OCI-LY7 (cell line): ENCODE measurements at regions not wholly inside any gene's neighbourhood (a gene's known extent, or its start where the extent isn't known, plus 50 kb on each side); places are given as distances from the start of the nearest gene placed in this dataset.
"Not testable (repeated sequence)": the region's sequence is repeated elsewhere in the genome, so short reads cannot be mapped to it uniquely, and the experiment has no call there.

Experiments
- BruUV-seq: library from RNA; stranded (reverse); fragments of 400-500 nt; replicated peaks from 2 replicates; lab custom pipeline; 2021; lab: Mats Ljungman, UMichigan
- CTCF ChIA-PET: fragments of 300-600 bp; sonication (Branson Sonifier 250); formaldehyde crosslinking; loops from one replicate; lab custom pipeline; 2022; ENCODE audit warnings: antibody characterized with exemption; ENCODE audit not compliant: unreplicated experiment; lab: Charles Lee
- POLR2A ChIA-PET: fragments of 300-600 bp; sonication (Branson Sonifier 250); formaldehyde crosslinking; loops from one replicate; lab custom pipeline; 2022; ENCODE audit warnings: antibody characterized with exemption; lab: Charles Lee
- DNase-seq: peaks from one replicate; pipeline ENCODE4 v3.0.0-alpha.2; 2015; ENCODE audit warnings: low spot score
- H2AFZ ChIP-seq: fragments of 200-600 bp; sonication (generic), shearing (Covaris generic); 2 replicates; pipeline ENCODE4 v1.6.1; 2014; ENCODE audit warnings: mild to moderate bottlenecking, antibody characterized with exemption, low read length, moderate library complexity
- H3K27ac ChIP-seq: fragments of 200-600 bp; sonication (generic); 2 replicates; pipeline ENCODE4 v1.5.1; 2014; ENCODE audit warnings: mixed run types, low read depth, mild to moderate bottlenecking, moderate library complexity, low read length, inconsistent platforms; ENCODE audit not compliant: poor library complexity, severe bottlenecking
- H3K36me3 ChIP-seq: fragments of 200-600 bp; sonication (generic); 2 replicates; pipeline ENCODE4 v1.6.1; 2014; ENCODE audit warnings: mild to moderate bottlenecking, antibody characterized with exemption, low read length, moderate library complexity, mixed read lengths; ENCODE audit not compliant: insufficient read depth
- H3K4me1 ChIP-seq: fragments of 200-600 bp; sonication (generic); 2 replicates; pipeline ENCODE4 v1.5.1; 2014; ENCODE audit warnings: mild to moderate bottlenecking, low read length; ENCODE audit not compliant: insufficient read depth, poor library complexity, severe bottlenecking
- H3K4me2 ChIP-seq: fragments of 200-600 bp; sonication (generic); 2 replicates; pipeline ENCODE4 v1.6.1; 2014; ENCODE audit warnings: mild to moderate bottlenecking, low read length
- H3K4me3 ChIP-seq: fragments of 200-600 bp; sonication (generic); 2 replicates; pipeline ENCODE4 v1.5.1; 2014; ENCODE audit warnings: mild to moderate bottlenecking, low read depth, low read length; ENCODE audit not compliant: poor library complexity, severe bottlenecking
- H3K79me2 ChIP-seq: fragments of 200-600 bp; sonication (generic); 2 replicates; pipeline ENCODE4 v1.6.1; 2016; ENCODE audit warnings: low read depth, mild to moderate bottlenecking, low read length, moderate library complexity, mixed read lengths; ENCODE audit not compliant: insufficient read depth
- H3K9me2 ChIP-seq: fragments of 200-600 bp; sonication (generic); 2 replicates; pipeline ENCODE4 v1.6.1; 2016; ENCODE audit warnings: mild to moderate bottlenecking, low read length, mixed read lengths; ENCODE audit not compliant: insufficient read depth
- H3K9me3 ChIP-seq: fragments of 200-600 bp; sonication (generic); 2 replicates; pipeline ENCODE4 v1.6.1; 2014; ENCODE audit warnings: mild to moderate bottlenecking, mixed run types, low read length, mixed read lengths
- H4K20me1 ChIP-seq: fragments of 200-600 bp; sonication (generic); 2 replicates; pipeline ENCODE4 v1.6.1; 2014; ENCODE audit warnings: mild to moderate bottlenecking, antibody characterized with exemption, low read length, moderate library complexity, mixed read lengths; ENCODE audit not compliant: insufficient read depth
- CTCF ChIP-seq: fragments of 200-600 bp; sonication (generic); conservative IDR thresholded peaks from 2 replicates; pipeline ENCODE4 v1.5.1; 2014; ENCODE audit warnings: mild to moderate bottlenecking, antibody characterized with exemption, low read length, moderate library complexity, mixed read lengths
- EZH2phosphoT487 ChIP-seq: fragments of 200-600 bp; sonication (generic); IDR thresholded peaks from 2 replicates; pipeline ENCODE4 v1.6.1; 2018; ENCODE audit warnings: low read depth, borderline replicate concordance, mild to moderate bottlenecking, mixed run types, antibody characterized with exemption, low read length, moderate library complexity, mixed read lengths
- intact Hi-C: fragments of 100-400 bp; cut with micrococcal nuclease; formaldehyde crosslinking; loops from one replicate; pipeline ENCODE4 v1.10.0; 2022; ENCODE audit not compliant: unreplicated experiment

DNA sequence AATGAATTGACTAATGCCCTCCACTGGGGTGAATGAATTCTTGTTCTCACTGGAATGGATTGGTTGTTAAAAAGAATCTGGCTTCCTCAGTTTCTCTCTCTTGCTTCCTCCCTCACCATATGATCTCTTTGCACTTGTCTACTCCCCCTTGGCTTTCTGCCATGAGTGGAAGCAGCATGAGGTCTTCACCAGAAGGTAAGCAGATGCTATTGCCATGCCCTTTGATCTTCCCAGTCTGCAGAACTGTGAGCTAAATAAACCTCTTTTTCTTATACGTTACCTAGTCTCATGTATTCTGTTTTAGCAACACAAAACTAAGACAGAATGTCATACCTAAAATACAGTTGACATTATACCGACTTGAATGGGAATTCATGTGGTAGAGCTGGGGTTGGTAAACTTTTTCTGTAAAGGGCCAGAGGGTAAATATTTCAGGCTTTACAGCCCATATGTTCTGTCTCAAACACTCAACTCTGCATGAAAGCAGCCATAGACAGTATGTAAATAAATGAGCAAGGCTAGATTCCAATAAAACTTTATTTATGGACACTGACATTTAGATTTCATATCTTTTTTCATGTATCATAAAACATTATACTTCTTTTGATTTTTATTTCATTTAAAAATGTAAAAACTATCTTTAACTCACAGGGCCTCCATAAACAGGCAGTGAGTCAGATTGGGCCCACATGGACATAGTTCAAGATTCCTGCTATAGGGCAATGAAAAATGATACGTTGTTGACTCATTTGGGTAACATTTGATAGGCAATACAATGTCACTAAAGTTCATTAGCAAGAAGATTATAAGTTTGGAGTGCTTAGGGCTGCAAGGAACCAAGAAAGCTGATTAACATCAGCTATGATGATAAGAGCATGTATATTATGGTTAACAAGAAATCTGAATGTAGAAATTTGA lies 79.4 kb upstream of the TLE4 start:
- H3K27ac ChIP-seq, result no peak overlapping the region
- BruUV-seq, result no TSS peak
- intact Hi-C loops, result no loop called here
- H2AFZ ChIP-seq, result no peak overlapping the region
- H3K4me3 ChIP-seq, result no peak overlapping the region
- no peaks in the 10 kb centered on the region for H4K20me1 ChIP-seq
- no peak for DNase-seq
- no peaks in the 10 kb centered on the region for H3K9me2 ChIP-seq
- no peaks in the 10 kb centered on the region for H3K36me3 ChIP-seq
- ChIA-PET CTCF (no interaction called here), POLR2A (no interaction called here)
- H3K79me2 ChIP-seq, result no peaks in the 10 kb centered on the region
- H3K4me1 ChIP-seq, result no peaks in the 10 kb centered on the region
- no peak overlapping the region for H3K4me2 ChIP-seq
- no peaks in the 10 kb centered on the region for H3K9me3 ChIP-seq
- no peak for TF ChIP-seq EZH2phosphoT487
- no peak for TF ChIP-seq CTCF

GRCh38 chr9:79500196-79500864 lies 71.4 kb upstream of the TLE4 start:
- H2AFZ ChIP-seq, BruUV-seq, H3K27ac ChIP-seq, H3K4me1 ChIP-seq, H3K4me3 ChIP-seq, CTCF ChIA-PET, H3K4me2 ChIP-seq, H3K79me2 ChIP-seq, POLR2A ChIA-PET, H4K20me1 ChIP-seq, H3K9me3 ChIP-seq, intact Hi-C loops, H3K9me2 ChIP-seq, DNase-seq, H3K36me3 ChIP-seq: not testable (repeated sequence)

DNA sequence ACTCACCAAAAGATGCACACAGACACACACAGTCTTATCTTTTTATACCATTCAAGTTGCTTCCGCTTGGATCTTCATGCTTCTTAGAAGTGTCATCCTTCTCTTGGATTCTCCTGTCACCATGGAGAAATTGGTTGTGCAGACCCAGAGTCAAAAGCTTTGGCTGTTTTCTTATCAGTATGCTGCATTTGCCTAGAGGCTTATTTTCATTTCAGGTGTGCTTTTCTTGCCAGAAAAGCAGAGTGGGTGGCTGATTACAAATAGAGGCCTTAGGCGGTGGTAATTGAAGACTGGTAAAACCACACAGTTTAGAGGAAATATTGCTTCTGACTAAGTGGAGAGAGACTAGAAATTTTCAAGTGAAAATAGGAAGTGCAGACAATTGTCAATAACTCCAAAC lies 70.2 kb upstream of the TLE4 start:
- ChIA-PET POLR2A (no interaction called here), CTCF (no interaction called here)
- intact Hi-C loops, result no loop called here
- Histone ChIP-seq H3K4me3 (no peak overlapping the region), H3K36me3 (no peaks in the 10 kb centered on the region), H3K4me1 (no peaks in the 10 kb centered on the region), H2AFZ (no peak overlapping the region), H3K9me3 (no peaks in the 10 kb centered on the region), H3K4me2 (no peak overlapping the region), H3K27ac (no peak overlapping the region), H3K79me2 (no peaks in the 10 kb centered on the region), H4K20me1 (no peaks in the 10 kb centered on the region), H3K9me2 (no peaks in the 10 kb centered on the region)
- TF ChIP-seq CTCF, result no peak
- TF ChIP-seq EZH2phosphoT487, result no peak
- DNase-seq, result no peak
- no TSS peak for BruUV-seq
